Upper lobe of left lung (tissue), 4 donors: ENCODE measurements at regions not wholly inside any gene's neighbourhood (a gene's known extent, or its start where the extent isn't known, plus 50 kb on each side); places are given as distances from the start of the nearest gene placed in this dataset.

Source experiments
- CTCF ChIP-seq, 6 experiments: fragments of 450-650 bp in 4 of 6; fragments of 200-600 bp in 2 of 6; sonication (generic) in 2 of 6; IDR thresholded peaks; one replicate each; pipeline ENCODE4 v1.5.1; 2016 to 2019; ENCODE audit warnings: antibody characterized with exemption in 6 of 6
- EP300 ChIP-seq, 4 donors: sonication (generic); formaldehyde crosslinking; IDR thresholded peaks; one replicate each; pipeline ENCODE4 v1.5.1; 2017; ENCODE audit warnings: antibody characterized with exemption in 4 of 4, control low read depth in 2 of 4
- POLR2AphosphoS5 ChIP-seq, 2 donors: sonication (generic); formaldehyde crosslinking; IDR thresholded peaks; one replicate each; pipeline ENCODE4 v1.5.1; 2017; ENCODE audit warnings: antibody characterized with exemption in 2 of 2

- TF ChIP-seq POLR2AphosphoS5 (IDR thresholded peaks at IDR 0.05) (no peak), CTCF (IDR thresholded peaks at IDR 0.05) (no peak), EP300 (IDR thresholded peaks at IDR 0.05) (no peak)
These were observed 927.8 kb downstream of the STPG2 start for GRCh38 chr4:97215409-97215941.
